Muscle of arm (tissue), 1 donor: ENCODE measurements at regions not wholly inside any gene's neighbourhood (a gene's known extent, or its start where the extent isn't known, plus 50 kb on each side); places are given as distances from the start of the nearest gene placed in this dataset.

Source experiments
- DNase-seq: peaks from one replicate; pipeline ENCODE4 v3.0.0-alpha.2; 2013

GRCh38 chr9:12933957-12934356 lies 159.1 kb downstream of the LURAP1L start:
- no peak for DNase-seq

DNA sequence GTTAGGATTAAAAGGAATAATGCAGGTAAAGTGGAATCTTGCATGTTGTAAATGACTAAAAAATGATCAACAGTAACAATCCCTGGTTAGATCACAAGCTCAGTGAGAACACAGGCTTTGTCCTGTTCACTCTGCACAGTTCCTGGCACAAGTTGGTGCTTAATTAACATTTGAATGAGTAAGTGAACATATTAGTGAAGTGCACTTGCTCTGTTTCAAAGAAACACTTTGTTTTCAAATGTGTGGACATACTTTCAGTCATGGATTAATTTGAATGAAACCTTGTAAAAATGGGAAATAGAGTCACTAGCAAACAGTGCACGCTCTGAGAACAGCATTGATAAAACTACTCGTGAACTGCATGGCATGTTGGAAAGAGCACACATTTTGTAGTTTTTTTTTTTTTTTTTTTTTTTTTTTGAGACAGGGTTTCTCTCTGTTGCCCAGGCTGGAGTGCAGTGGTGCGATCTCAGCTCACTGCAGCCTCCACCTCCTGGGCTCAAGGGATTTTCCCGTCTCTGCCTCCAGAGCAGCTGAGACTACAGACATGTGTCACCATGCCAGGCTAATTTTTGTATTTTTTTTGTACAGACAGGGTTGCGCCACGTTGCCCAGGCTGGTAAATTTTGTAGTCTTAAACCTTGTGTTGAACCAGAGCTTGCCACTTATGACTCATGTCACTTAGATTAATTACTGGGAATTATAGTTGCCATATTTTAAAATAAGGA lies 159.9 kb downstream of the LURAP1L start:
- DNase-seq, result no peak

DNA sequence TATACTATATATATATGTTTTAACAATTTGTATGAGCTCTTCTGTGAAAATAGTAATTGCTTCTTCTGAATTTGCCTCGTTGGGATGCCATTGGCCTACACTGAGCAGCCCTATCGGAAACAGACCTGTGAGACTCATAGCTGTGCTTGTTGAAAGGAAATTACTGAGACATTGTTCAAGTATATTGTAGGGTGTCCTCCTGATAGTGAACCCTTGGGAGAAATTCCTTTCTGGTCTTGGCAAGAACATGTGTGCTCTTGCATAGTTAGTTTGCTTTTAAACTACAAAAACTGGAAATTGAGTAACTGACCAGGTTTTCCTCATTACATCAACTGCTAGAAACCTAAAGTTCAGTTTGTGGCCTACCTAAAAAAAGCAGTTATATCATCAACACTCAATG lies 160.9 kb downstream of the LURAP1L start:
- DNase-seq, result no peak

- no peak for DNase-seq
Observed at GRCh38 chr9:12954441-12954840, 179.6 kb downstream of the LURAP1L start.

- DNase-seq, result no peak
Observed at GRCh38 chr9:12955510-12956163, 180.8 kb downstream of the LURAP1L start.

DNA sequence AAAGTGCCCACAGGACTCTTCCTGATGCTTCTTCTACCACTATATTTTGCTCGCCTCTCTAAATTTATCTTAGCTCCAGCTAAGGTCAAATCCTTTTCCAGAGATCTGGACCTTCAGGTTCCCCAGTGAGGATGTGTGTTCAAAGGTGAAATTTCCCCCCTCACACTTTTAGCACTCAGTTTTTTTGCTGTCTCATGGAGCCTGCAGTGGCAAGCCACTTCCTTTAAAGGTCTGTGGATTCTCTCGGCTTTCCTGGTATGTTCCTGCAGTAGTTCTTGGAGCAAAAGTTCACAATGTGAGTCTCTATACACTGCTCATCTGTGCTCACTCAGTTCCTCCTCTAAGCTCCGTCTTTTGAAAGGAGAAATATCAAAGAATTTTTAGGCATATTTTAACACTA lies 181.4 kb downstream of the LURAP1L start:
- DNase-seq, result no peak

DNA sequence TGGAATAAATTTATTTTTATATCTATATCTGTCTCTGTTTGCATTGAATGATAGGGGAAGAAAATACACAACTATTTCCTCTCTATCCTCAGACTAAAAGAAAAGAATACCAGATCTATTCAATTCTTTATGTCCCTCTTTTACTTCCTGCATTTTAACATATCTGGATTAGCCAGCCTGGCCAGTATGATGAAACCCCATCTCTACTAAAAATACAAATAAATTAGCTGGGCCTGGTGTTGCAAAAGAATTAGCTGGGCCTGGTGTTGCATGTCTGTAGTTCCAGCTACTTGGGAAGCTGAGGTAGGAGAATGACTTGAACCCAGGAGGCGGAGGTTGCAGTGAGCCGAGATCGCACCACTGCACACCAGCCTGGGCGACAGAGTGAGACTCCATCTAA lies 182.0 kb downstream of the LURAP1L start:
- DNase-seq, result no peak

DNA sequence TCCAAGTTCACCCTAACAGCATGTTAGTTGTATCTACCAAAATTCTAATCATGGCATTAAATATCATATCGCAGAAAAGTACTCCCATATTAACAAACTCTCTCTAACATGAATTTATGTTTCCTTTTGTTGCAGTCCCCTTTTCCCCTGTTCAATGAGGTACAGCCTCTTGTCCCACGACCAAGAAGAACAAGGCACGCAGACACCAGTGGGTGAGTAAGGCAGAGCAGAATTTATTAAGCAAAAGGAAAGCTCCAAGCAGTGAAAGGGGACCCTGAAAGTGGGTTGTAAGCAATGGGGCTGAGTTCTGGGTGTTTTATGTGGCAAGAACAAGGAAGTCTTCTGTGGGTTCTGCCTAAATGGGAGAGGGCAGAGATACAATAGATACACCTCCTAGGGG lies 183.5 kb downstream of the LURAP1L start:
- DNase-seq, result no peak

GRCh38 chr9:12958708-12959107 lies 183.9 kb downstream of the LURAP1L start:
- no peak for DNase-seq

- no peak for DNase-seq
Observed at GRCh38 chr9:12961276-12961809, 186.5 kb downstream of the LURAP1L start.

- no peak for DNase-seq
Observed at GRCh38 chr9:12963537-12963936, 188.7 kb downstream of the LURAP1L start.

DNA sequence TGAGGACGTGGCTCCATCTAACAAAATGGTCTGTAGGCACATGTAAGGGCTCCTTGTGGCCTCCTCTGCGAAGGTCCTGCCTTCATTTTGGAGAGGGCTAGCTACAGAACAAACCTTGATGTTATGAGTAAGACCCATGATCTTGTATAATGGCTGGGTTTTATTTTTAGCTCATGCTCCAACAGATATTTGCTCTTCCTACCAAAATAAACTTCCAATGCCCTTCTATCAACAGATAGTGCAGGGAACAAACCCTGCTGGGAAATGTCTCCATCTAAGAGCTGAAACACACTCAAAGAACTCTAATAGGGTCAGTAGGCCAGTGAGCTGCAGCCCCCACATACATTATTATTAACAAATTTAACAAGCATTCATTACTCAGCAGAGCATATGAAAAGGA lies 189.5 kb downstream of the LURAP1L start:
- DNase-seq, result no peak

- DNase-seq, result no peak
Observed at GRCh38 chr9:12965303-12965702, 190.5 kb downstream of the LURAP1L start.

GRCh38 chr9:12968093-12968492 lies 193.3 kb downstream of the LURAP1L start:
- no peak for DNase-seq

GRCh38 chr9:12972608-12973589 lies 198.1 kb downstream of the LURAP1L start:
- no peak for DNase-seq

GRCh38 chr9:12973710-12974109 lies 198.9 kb downstream of the LURAP1L start:
- DNase-seq, result no peak

DNA sequence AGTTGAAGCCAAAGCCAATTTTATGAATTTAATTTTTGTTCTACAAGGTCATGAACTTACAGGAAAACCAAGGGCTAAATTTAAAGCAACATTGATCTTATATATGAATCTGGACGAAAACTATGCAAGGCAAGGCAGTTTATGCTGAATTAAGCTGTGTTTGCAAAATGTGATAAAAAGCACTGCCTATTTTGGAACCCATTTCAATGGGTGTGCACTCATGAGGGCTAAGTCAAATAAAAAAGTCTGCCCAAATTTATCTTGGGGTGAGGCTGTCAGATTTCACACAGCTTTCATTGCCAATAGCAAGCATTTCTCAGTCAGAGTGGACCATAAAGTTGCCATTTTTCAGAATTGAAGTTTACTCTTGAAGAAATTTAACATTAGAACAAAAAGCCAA lies 199.9 kb downstream of the LURAP1L start:
- peak; percentile 27 for DNase-seq

GRCh38 chr9:12975496-12975895 lies 200.7 kb downstream of the LURAP1L start:
- DNase-seq, result no peak

DNA sequence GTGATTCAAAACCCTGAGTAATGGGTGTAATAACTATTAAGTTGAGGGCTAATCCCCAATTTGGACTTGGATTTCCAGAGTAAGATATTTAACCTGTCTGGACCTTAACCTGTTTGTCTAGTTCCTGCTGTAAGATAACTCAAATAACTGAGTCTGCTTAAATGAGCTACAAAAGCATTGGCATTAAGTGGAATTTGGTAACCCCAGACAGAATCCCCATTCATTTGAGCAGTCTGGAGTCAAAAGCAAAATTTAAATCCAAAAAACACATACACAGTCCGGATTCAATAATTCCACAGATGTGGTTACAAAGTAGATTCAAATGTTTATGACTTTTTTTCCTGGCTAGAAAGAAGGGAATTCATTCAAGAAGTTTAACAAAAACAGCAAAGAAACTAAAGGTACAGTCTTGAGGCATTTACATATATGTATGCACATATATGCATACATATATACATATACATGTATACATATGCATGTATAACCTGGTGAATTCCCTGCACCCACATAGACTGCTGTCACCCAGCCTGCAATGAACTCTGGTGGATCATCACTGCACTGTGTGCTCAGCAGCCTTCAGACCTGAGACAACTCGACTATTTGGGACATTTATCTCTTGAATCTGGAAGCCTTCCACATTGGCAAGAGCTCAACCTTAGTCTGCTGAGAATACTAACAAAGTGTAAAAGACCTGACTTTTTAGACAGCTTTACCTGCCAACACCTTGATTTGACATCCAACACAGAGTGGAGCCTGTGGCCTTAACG lies 205.4 kb downstream of the LURAP1L start:
- DNase-seq, result peak; percentile 40

DNA sequence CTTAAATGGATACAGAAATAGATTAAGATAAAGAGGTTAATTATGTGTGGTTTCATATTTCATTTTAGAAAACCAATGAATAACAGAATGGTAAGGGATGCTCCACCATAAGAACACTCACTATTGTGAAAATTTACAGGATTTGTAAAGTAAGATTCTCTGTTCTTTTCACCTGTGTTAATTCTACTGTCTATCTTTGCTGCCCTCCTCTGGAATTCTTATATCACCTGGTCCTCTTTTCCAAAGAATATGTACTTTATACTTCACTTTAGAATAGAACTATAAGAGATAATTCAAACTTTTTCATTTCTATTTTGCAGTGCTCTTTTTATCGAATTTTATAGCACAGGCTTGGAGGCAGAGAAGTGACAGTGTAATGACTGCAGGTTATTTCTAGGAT lies 213.4 kb downstream of the LURAP1L start:
- no peak for DNase-seq

- DNase-seq, result no peak
Observed at GRCh38 chr9:12989669-12990068, 214.8 kb downstream of the LURAP1L start.
